HEK293 (cell line): ENCODE measurements at regions not wholly inside any gene's neighbourhood (a gene's known extent, or its start where the extent isn't known, plus 50 kb on each side); places are given as distances from the start of the nearest gene placed in this dataset.

ENCODE experiments used
- CTCF ChIA-PET: fragments of 350-600 bp; formaldehyde crosslinking; extraction: SDS; loops from one replicate; lab custom pipeline; 2021; ENCODE audit warnings: antibody characterized with exemption; lab: Yijun Ruan, JAX
- POLR2A ChIA-PET: fragments of 300-600 bp; formaldehyde crosslinking; extraction: SDS; loops from one replicate; lab custom pipeline; 2020; ENCODE audit warnings: antibody characterized with exemption, inconsistent platforms; lab: Yijun Ruan, JAX
- H3K27ac ChIP-seq: fragments of 200-500 bp; sonication (Bioruptor generic); 2 replicates; pipeline ENCODE4 v1.5.1; 2014; ENCODE audit warnings: low read depth, low read length, control low read depth, inconsistent platforms; ENCODE audit errors: extremely low read depth
- H3K36me3 ChIP-seq, 2 experiments: fragments of 200-500 bp in 1 of 2; sonication (Bioruptor generic) in 1 of 2; 1 replicate in 1 of 2; 2 replicates in 1 of 2; pipeline ENCODE4 v1.5.1; 2014 to 2017; ENCODE audit warnings: inconsistent platforms in 2 of 2, low read length in 2 of 2; ENCODE audit not compliant: control insufficient read depth in 2 of 2, insufficient read depth in 1 of 2
- H3K4me1 ChIP-seq: fragments of 200-500 bp; sonication (Bioruptor generic); 2 replicates; pipeline ENCODE4 v1.5.1; 2014; ENCODE audit warnings: mild to moderate bottlenecking, low read length, inconsistent platforms; ENCODE audit not compliant: control insufficient read depth, insufficient read depth
- H3K4me3 ChIP-seq: 2 replicates; pipeline ENCODE4 v1.5.1; 2011; ENCODE audit warnings: low read depth, mild to moderate bottlenecking, control low read depth, low read length, moderate library complexity
- H3K9me3 ChIP-seq: fragments of 200-500 bp; sonication (Bioruptor generic); 2 replicates; pipeline ENCODE4 v1.5.1; 2014; ENCODE audit warnings: low read depth, low read length, inconsistent platforms; ENCODE audit not compliant: control insufficient read depth, insufficient read depth
- AEBP2 ChIP-seq: fragments of 450-650 bp; formaldehyde crosslinking; IDR thresholded peaks from 2 replicates; pipeline ENCODE4 v1.5.1; 2016; ENCODE audit warnings: missing biosample characterization, missing genetic modification characterization, borderline replicate concordance
- GLI2 ChIP-seq: fragments of 450-650 bp; formaldehyde crosslinking; IDR thresholded peaks from 2 replicates; pipeline ENCODE4; 2017; ENCODE audit warnings: missing biosample characterization, missing genetic modification characterization, low read depth, borderline replicate concordance
- GLIS2 ChIP-seq: fragments of 450-650 bp; formaldehyde crosslinking; IDR thresholded peaks from 2 replicates; pipeline ENCODE4 v1.5.1; 2016; ENCODE audit warnings: missing biosample characterization, missing genetic modification characterization
- HOXD13 ChIP-seq: sonication (generic); formaldehyde crosslinking; IDR thresholded peaks from 2 replicates; pipeline ENCODE4 v1.8.0; 2022; ENCODE audit warnings: missing genetic modification reagents, borderline replicate concordance
- IKZF3 ChIP-seq: fragments of 450-650 bp; IDR thresholded peaks from 2 replicates; pipeline ENCODE4 v1.5.0; 2018; ENCODE audit warnings: missing biosample characterization, mild to moderate bottlenecking, missing genetic modification characterization, moderate library complexity
- KLF9 ChIP-seq: fragments of 450-650 bp; formaldehyde crosslinking; IDR thresholded peaks from 2 replicates; pipeline ENCODE4 v1.5.1; 2016; ENCODE audit warnings: missing biosample characterization, missing genetic modification characterization, low read depth
- OSR2 ChIP-seq: fragments of 450-650 bp; formaldehyde crosslinking; IDR thresholded peaks from 2 replicates; pipeline ENCODE4 v1.5.1; 2016; ENCODE audit warnings: missing biosample characterization, missing genetic modification characterization
- SCRT2 ChIP-seq: fragments of 450-650 bp; formaldehyde crosslinking; IDR thresholded peaks from 2 replicates; pipeline ENCODE4 v1.5.1; 2016; ENCODE audit warnings: missing biosample characterization, missing genetic modification characterization
- YY2 ChIP-seq: fragments of 450-650 bp; formaldehyde crosslinking; IDR thresholded peaks from 2 replicates; pipeline ENCODE4 v1.5.1; 2016; ENCODE audit warnings: missing biosample characterization, missing genetic modification characterization
- ZBTB21 ChIP-seq: fragments of 450-650 bp; formaldehyde crosslinking; IDR thresholded peaks from 2 replicates; pipeline ENCODE4 v1.5.1; 2017; ENCODE audit warnings: missing biosample characterization, missing genetic modification characterization
- ZBTB48 ChIP-seq: fragments of 450-650 bp; formaldehyde crosslinking; IDR thresholded peaks from 2 replicates; pipeline ENCODE4 v1.5.1; 2016; ENCODE audit warnings: missing biosample characterization, missing genetic modification characterization
- ZEB2 ChIP-seq: fragments of 450-650 bp; formaldehyde crosslinking; IDR thresholded peaks from 2 replicates; pipeline ENCODE4 v1.5.1; 2016; ENCODE audit warnings: missing biosample characterization, missing genetic modification characterization
- ZNF10 ChIP-seq: fragments of 450-650 bp; formaldehyde crosslinking; IDR thresholded peaks from 2 replicates; pipeline ENCODE4 v1.5.1; 2017; ENCODE audit warnings: missing biosample characterization, missing genetic modification characterization
- ZNF138 ChIP-seq: fragments of 450-650 bp; formaldehyde crosslinking; IDR thresholded peaks from 2 replicates; pipeline ENCODE4 v1.5.1; 2016; ENCODE audit warnings: missing biosample characterization, missing genetic modification characterization, borderline replicate concordance
- ZNF202 ChIP-seq: fragments of 450-650 bp; formaldehyde crosslinking; IDR thresholded peaks from 2 replicates; pipeline ENCODE4 v1.5.1; 2016; ENCODE audit warnings: missing biosample characterization, missing genetic modification characterization, borderline replicate concordance
- ZNF398 ChIP-seq: fragments of 450-650 bp; formaldehyde crosslinking; IDR thresholded peaks from 2 replicates; pipeline ENCODE4 v1.5.1; 2017; ENCODE audit warnings: missing biosample characterization, missing genetic modification characterization
- ZNF488 ChIP-seq: fragments of 450-650 bp; formaldehyde crosslinking; IDR thresholded peaks from 2 replicates; pipeline ENCODE4 v1.5.1; 2016; ENCODE audit warnings: missing biosample characterization, missing genetic modification characterization
- ZNF548 ChIP-seq: fragments of 450-650 bp; formaldehyde crosslinking; IDR thresholded peaks from 2 replicates; pipeline ENCODE4 v1.5.1; 2016; ENCODE audit warnings: missing biosample characterization, missing genetic modification characterization
- ZNF621 ChIP-seq: fragments of 450-650 bp; formaldehyde crosslinking; IDR thresholded peaks from 2 replicates; pipeline ENCODE4 v1.5.1; 2017; ENCODE audit warnings: missing biosample characterization, missing genetic modification characterization
- ZNF624 ChIP-seq: fragments of 450-650 bp; formaldehyde crosslinking; IDR thresholded peaks from 2 replicates; pipeline ENCODE4 v1.5.1; 2017; ENCODE audit warnings: missing biosample characterization, missing genetic modification characterization
- ZNF660 ChIP-seq: fragments of 450-650 bp; IDR thresholded peaks from 2 replicates; pipeline ENCODE4 v1.5.1; 2018; ENCODE audit warnings: missing biosample characterization, mild to moderate bottlenecking, missing genetic modification characterization
- ZNF843 ChIP-seq: fragments of 450-650 bp; formaldehyde crosslinking; IDR thresholded peaks from 2 replicates; pipeline ENCODE4 v1.5.1; 2016; ENCODE audit warnings: missing biosample characterization, missing genetic modification characterization
- ZSCAN30 ChIP-seq: fragments of 450-650 bp; IDR thresholded peaks from 2 replicates; pipeline ENCODE4 v1.5.1; 2018; ENCODE audit warnings: missing biosample characterization, mild to moderate bottlenecking, missing genetic modification characterization, moderate library complexity

- Histone ChIP-seq H3K4me1 (no peaks in the 10 kb centered on the region), H3K9me3 (no peaks in the 10 kb centered on the region), H3K4me3 (no peak overlapping the region), H3K27ac (no peak overlapping the region), H3K36me3 (no peaks in the 10 kb centered on the region)
- CTCF ChIA-PET, result no interaction called here
- TF ChIP-seq ZNF548 (no peak), OSR2 (no peak), KLF9 (no peak), AEBP2 (tag by site-specific recombination) (no peak), ZNF621 (tag by site-specific recombination) (no peak), GLI2 (tag by site-specific recombination) (no peak), IKZF3 (no peak), ZNF843 (no peak), ZNF202 (no peak), HOXD13 (CRISPR knock-in tag) (no peak), ZNF398 (tag by site-specific recombination) (no peak), ZNF10 (tag by site-specific recombination) (no peak), ZNF624 (tag by site-specific recombination) (no peak), SCRT2 (tag by site-specific recombination) (no peak), ZNF488 (tag by site-specific recombination) (no peak), YY2 (tag by site-specific recombination) (no peak), GLIS2 (tag by site-specific recombination) (no peak), ZBTB21 (tag by site-specific recombination) (no peak)
- POLR2A ChIA-PET, result interaction anchor here (0.7 kb wide), 1 partner anchor 793 kb away, joined by 3 read pairs; no protein-coding TSS in a partner anchor
Observed at GRCh38 chr1:14301704-14302024, 296.8 kb upstream of the KAZN start.

- Histone ChIP-seq H3K36me3 (no peaks in the 10 kb centered on the region), H3K4me3 (no peak overlapping the region), H3K27ac (no peak overlapping the region), H3K9me3 (no peaks in the 10 kb centered on the region), H3K4me1 (no peaks in the 10 kb centered on the region)
- ChIA-PET CTCF (no interaction called here), POLR2A (interaction anchor here (0.7 kb wide), 1 partner anchor 792 kb away, joined by 3 read pairs; no protein-coding TSS in a partner anchor)
- TF ChIP-seq ZNF660, result no peak
Observed at GRCh38 chr1:14302025-14302424, 296.5 kb upstream of the KAZN start.

GRCh38 chr1:14303011-14303410, 295.5 kb upstream of the KAZN start:
- Histone ChIP-seq H3K4me3 (no peak overlapping the region), H3K4me1 (no peaks in the 10 kb centered on the region), H3K9me3 (no peaks in the 10 kb centered on the region), H3K27ac (no peak overlapping the region), H3K36me3 (no peaks in the 10 kb centered on the region)
- CTCF ChIA-PET, result interaction anchor here (0.7 kb wide), 1 partner anchor 189 kb away, joined by 3 read pairs; no protein-coding TSS in a partner anchor
- POLR2A ChIA-PET, result no interaction called here
- TF ChIP-seq ZBTB48 (tag by site-specific recombination) (no peak), ZEB2 (tag by site-specific recombination) (no peak), ZSCAN30 (tag by site-specific recombination) (no peak), ZNF138 (tag by site-specific recombination) (no peak)
